ENCODE measurements at regions not wholly inside any gene's neighbourhood (a gene's known extent, or its start where the extent isn't known, plus 50 kb on each side); places are given as distances from the start of the nearest gene placed in this dataset.

DNA sequence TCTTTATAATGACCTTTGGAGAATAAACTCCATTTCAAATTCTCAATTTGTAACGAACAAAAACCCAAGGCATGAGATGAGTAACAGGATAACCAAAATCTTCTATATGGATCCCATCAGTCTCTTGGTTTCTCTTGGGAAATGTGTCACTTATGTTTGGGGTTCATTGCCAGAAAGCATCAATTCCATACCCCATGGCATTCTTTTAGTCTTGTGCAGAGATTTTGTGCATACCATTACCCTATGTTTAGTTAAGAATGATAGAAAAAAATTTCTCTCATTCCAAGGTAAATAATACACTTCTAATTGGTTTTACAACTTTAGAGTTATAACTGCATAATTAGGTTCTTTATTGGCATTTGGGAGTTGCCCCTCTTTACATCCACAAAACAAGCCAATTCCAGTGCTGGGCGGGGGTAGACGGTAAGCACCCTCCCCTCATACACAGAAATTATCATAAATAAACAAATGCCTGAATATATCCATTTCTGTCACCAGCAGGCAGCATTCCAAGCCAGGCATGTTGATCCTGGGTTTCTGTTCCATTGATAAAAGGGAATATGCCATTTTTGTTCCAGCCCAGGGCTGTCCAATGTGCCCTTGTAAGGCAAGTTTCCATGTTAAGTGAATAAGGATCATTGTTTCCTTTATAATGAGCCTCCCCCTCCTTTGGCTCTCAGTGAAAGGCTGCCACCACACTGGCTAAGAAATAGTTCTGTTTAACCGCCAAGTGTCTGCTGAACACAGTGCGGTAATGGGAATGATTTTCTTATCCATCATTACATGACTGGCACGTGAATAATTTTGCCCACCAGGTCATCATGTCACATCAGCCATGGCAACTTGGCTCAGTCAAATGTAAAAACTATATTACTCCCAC is 680.1 kb upstream of the ZEB2 start:
- TF ChIP-seq, protein P1, sequence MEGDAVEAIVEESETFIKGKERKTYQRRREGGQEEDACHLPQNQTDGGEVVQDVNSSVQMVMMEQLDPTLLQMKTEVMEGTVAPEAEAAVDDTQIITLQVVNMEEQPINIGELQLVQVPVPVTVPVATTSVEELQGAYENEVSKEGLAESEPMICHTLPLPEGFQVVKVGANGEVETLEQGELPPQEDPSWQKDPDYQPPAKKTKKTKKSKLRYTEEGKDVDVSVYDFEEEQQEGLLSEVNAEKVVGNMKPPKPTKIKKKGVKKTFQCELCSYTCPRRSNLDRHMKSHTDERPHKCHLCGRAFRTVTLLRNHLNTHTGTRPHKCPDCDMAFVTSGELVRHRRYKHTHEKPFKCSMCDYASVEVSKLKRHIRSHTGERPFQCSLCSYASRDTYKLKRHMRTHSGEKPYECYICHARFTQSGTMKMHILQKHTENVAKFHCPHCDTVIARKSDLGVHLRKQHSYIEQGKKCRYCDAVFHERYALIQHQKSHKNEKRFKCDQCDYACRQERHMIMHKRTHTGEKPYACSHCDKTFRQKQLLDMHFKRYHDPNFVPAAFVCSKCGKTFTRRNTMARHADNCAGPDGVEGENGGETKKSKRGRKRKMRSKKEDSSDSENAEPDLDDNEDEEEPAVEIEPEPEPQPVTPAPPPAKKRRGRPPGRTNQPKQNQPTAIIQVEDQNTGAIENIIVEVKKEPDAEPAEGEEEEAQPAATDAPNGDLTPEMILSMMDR (conservative IDR thresholded peaks at IDR 0.05; ENCODE audit: low read length) = no peak
- no peak overlapping the region for H3K4me3 ChIP-seq (ENCODE audit: low read length)
- no peak for DNase-seq (ENCODE audit: low read depth)

DNA sequence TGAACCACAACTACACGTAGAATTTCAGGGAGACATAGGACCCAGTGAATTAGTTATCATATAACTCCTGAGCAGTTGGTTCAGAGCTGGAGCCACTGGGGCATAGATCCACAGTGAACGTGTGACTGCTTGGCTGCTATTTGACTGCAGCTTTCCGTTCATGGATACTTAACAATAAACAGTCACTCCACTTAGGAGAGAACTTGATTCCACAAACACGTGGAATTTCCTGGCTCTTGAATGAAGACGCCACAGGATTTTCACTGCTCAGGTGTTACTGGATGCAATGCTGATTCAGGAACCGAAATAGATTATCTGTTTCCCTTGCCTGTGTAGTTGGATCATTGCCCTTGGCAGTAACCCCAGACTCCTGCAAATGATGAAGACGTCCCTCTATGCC is 679.1 kb upstream of the ZEB2 start:
- no peak for DNase-seq (ENCODE audit: low read depth)
- H3K4me3 ChIP-seq (ENCODE audit: low read length) = no peak overlapping the region
- TF ChIP-seq, protein P1 (conservative IDR thresholded peaks at IDR 0.05; ENCODE audit: low read length) = no peak

DNA sequence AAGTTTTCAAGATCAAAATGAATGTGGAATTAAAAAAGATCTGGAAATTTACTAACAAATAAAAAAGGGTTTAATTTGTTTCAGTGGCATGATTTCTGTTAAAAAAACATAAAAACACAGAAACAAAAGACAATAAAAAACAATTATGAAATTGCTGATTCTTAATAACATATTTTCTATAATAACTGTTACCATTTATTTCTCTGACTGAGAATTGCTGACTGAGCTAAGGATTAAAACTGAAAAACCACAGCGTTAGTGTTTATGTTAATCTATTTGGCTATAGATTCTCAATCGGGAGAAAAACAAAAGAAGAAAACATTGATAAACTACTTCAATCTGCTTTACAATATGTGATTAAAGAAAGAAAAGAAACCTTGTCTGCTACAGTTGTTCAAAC is 678.6 kb upstream of the ZEB2 start:
- DNase-seq (ENCODE audit: low read depth) = no peak
- TF ChIP-seq, protein P1 (conservative IDR thresholded peaks at IDR 0.05; ENCODE audit: low read length) = no peak
- H3K4me3 ChIP-seq (ENCODE audit: low read length) = no peak overlapping the region

DNA sequence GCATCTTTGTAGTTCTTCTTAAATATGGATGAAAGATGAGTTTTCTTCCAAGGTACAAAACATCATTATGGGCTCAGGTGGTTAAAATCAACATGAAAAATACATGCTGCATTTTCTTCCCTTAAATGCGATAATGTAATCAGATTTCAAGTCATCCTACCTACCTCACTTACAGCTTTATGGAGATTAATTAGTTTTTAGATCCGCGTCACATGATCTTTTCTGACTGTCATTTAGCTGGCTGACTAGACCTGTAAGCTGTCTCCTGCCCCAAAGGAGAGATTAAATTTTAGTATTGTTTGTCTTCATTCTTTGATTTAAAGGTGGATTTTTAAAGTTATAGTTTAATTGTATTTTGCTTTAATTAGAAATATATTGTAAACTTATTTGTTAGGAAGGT is 678.0 kb upstream of the ZEB2 start:
- TF ChIP-seq, protein P1 (conservative IDR thresholded peaks at IDR 0.05; ENCODE audit: low read length) = no peak
- no peak overlapping the region for H3K4me3 ChIP-seq (ENCODE audit: low read length)
- no peak for DNase-seq (ENCODE audit: low read depth)

DNA sequence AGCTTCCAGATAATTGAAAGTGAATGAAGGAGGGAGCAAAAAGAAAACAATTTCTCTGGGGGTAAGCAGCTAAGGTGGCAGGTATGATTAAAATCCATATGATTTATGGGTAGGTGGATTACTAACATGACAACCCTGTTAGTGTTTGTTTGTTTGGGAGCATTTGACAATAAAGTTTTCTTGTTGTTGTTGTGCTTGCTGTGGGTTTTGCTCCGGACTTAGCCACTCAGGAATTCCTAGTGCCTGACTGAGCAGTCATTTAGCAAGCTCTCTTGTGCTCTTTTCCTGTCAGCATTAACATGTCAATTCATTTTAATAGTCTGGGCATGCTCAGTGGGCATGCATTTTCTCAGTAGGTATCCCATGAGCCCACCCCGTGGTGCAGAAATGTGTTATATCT is 674.8 kb upstream of the ZEB2 start:
- TF ChIP-seq, protein P1 (conservative IDR thresholded peaks at IDR 0.05; ENCODE audit: low read length) = no peak
- no peak overlapping the region for H3K4me3 ChIP-seq (ENCODE audit: low read length)
- DNase-seq (ENCODE audit: low read depth) = no peak

DNA sequence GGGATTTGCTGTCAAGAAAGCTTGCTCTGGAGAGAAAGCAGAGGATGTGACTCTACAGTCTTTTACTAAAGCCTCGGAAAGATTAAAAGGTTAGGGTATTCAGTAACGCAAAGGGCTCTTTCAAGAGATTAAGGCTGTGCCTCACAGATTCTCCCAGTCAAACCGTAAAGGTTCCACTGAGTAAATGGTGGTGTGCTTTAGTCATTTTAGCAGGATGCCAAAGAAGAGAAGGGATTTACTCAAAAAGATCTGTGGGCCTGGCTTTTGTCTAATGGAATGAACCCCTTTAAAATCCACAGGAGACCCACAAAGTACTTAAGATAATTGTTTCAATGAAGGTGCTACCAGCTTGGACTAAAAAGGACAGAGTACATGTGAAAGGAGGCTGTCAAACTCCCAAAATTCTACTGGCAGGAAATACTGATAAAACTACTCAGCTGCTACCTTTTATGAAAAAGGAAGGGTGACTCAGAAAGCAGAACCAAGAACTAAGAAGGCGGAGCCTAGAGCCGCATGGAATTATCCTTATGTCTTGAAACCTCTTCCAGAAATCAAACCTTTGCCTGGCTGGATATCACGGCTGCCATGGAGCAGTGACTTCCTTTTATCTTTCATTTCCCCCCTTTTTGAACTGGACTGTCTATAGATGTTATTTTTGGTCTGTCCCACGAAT is 670.2 kb upstream of the ZEB2 start:
- no peak for DNase-seq (ENCODE audit: low read depth)
- H3K4me3 ChIP-seq (ENCODE audit: low read length) = no peak overlapping the region
- TF ChIP-seq, protein P1 (conservative IDR thresholded peaks at IDR 0.05; ENCODE audit: low read length) = no peak

DNA sequence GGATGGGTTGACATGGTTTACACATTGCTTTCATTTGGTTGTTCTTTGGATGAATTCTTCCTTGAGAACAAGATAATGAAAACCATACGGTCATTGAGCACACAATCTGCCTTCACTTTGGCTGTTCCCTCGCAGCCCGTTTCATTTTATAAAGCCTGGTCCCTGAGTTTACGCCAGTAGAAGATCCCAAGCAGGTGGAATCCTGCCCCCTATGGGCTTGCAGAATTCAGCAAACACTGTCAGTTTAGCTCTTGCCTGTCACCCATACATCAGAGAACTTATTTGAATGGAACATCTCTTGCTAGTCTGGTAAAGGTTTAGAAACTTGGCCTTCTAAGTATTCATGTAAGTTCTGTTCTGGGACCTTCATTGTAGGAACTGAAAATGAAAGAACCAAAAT is 666.4 kb upstream of the ZEB2 start:
- DNase-seq (ENCODE audit: low read depth) = peak; percentile 70
- TF ChIP-seq, protein P1 (conservative IDR thresholded peaks at IDR 0.05; ENCODE audit: low read length) = peak; percentile 35; the same call in 1 of the 2 replicates
- H3K4me3 ChIP-seq (ENCODE audit: low read length) = no peak overlapping the region
